Spleen (tissue), 7 donors: ENCODE measurements at regions not wholly inside any gene's neighbourhood (a gene's known extent, or its start where the extent isn't known, plus 50 kb on each side); places are given as distances from the start of the nearest gene placed in this dataset.

ENCODE experiments used
- CTCF ChIP-seq, 11 experiments: fragments of 200-600 bp in 7 of 11; fragments of 450-650 bp in 4 of 11; sonication (generic) in 4 of 11; IDR thresholded peaks in 8 of 11; conservative IDR thresholded peaks in 3 of 11; 1 replicate in 7 of 11; 2 replicates in 4 of 11; pipeline versions ENCODE4 v1.4.0 to v1.8.0; 2016 to 2021; ENCODE audit warnings: antibody characterized with exemption in 11 of 11, inconsistent platforms in 4 of 11, mild to moderate bottlenecking in 1 of 11
- POLR2A ChIP-seq, 3 donors: fragments of 450-650 bp; IDR thresholded peaks; one replicate each; pipeline ENCODE4 v1.5.1; 2017; ENCODE audit warnings: antibody characterized with exemption in 3 of 3, mild to moderate bottlenecking in 1 of 3
- donor health status: DM: no; HTN: no; CAD: no; lungs with moderate emphysema.
- donor health status: DM: no; HTN: no; CAD: no.
- donor health status: DM: no; HTN: no; CAD: no.

DNA sequence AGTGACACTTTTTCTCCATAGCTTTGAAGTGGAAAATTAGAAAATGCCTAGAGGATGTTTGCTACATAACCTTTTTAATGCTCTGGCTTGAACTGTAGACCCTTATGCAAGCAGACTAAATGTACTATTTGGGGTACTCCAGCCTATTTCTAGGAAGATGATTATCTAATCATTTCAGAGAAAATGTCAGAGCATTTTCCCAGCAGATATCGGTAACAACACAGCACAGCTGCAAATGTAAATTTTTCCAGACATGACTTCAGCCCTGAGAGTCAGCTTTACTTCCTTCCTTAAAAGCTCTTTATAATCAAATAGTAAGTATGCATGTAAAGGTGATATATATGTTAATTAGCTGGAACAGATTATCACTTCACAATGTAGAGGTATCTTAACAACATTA lies 1647.1 kb downstream of the SUCLG1 start:
- TF ChIP-seq CTCF (IDR thresholded peaks at IDR 0.05 in 8 of 11, conservative IDR thresholded peaks at IDR 0.05 in 3 of 11): no peak
- no peak for TF ChIP-seq POLR2A (IDR thresholded peaks at IDR 0.05)
